Neural cell (in vitro differentiated cells): ENCODE measurements at regions not wholly inside any gene's neighbourhood (a gene's known extent, or its start where the extent isn't known, plus 50 kb on each side); places are given as distances from the start of the nearest gene placed in this dataset.

Experiments
- H2AFZ ChIP-seq: fragments of 200-600, 300-800 bp; sonication (generic), shearing (Covaris generic); 2 replicates; pipeline ENCODE4 v1.6.0; 2014; ENCODE audit warnings: low read depth, mild to moderate bottlenecking, antibody characterized with exemption, low read length, moderate library complexity
- H3F3A ChIP-seq: fragments of 200-600 bp; shearing (Covaris generic); 2 replicates; pipeline ENCODE4 v1.6.1; 2016; ENCODE audit warnings: mild to moderate bottlenecking, moderate library complexity, mixed read lengths, antibody characterized with exemption, low read length; ENCODE audit not compliant: insufficient read depth, poor library complexity, severe bottlenecking
- H3K27ac ChIP-seq: fragments of 200-600, 300-800 bp; sonication (generic), shearing (Covaris generic); 2 replicates; pipeline ENCODE4 v1.5.1; 2014; ENCODE audit warnings: mild to moderate bottlenecking, low read length, moderate library complexity
- H3K27me3 ChIP-seq: fragments of 300-800, 200-600 bp; sonication (generic), shearing (Covaris generic); 2 replicates; pipeline ENCODE4 v1.6.0; 2014; ENCODE audit warnings: mild to moderate bottlenecking, low read depth, low read length, moderate library complexity; ENCODE audit not compliant: insufficient read depth
- H3K36me3 ChIP-seq: fragments of 300-800, 200-600 bp; sonication (generic), shearing (Covaris generic); 2 replicates; pipeline ENCODE4 v1.5.1; 2014; ENCODE audit warnings: mild to moderate bottlenecking, antibody characterized with exemption, low read length, moderate library complexity; ENCODE audit not compliant: insufficient read depth
- H3K4me2 ChIP-seq: fragments of 300-800, 200-600 bp; sonication (generic), shearing (Covaris generic); 2 replicates; pipeline ENCODE4 v1.6.0; 2014; ENCODE audit warnings: mild to moderate bottlenecking, low read length
- H3K4me3 ChIP-seq: fragments of 300-800, 200-600 bp; sonication (generic), shearing (Covaris generic); 2 replicates; pipeline ENCODE4 v1.5.1; 2014; ENCODE audit warnings: mild to moderate bottlenecking, low read length, moderate library complexity
- H3K79me2 ChIP-seq: fragments of 200-600 bp; shearing (Covaris generic); replicated peaks from 2 replicates; pipeline ENCODE4 v1.6.0; 2014; ENCODE audit warnings: mild to moderate bottlenecking, low read length, moderate library complexity; ENCODE audit not compliant: insufficient read depth
- H3K9ac ChIP-seq: fragments of 300-800, 200-600 bp; sonication (generic), shearing (Covaris generic); 2 replicates; pipeline ENCODE4 v1.6.1; 2016; ENCODE audit warnings: mild to moderate bottlenecking, low read length, mixed read lengths
- H3K9me2 ChIP-seq: fragments of 200-600 bp; shearing (Covaris generic); 2 replicates; pipeline ENCODE4 v1.6.1; 2016; ENCODE audit warnings: mild to moderate bottlenecking, low read length, mixed read lengths; ENCODE audit not compliant: insufficient read depth
- H3K9me3 ChIP-seq: fragments of 200-600, 300-800 bp; sonication (generic), shearing (Covaris generic); 2 replicates; pipeline ENCODE4 v1.6.1; 2016; ENCODE audit warnings: mild to moderate bottlenecking, mixed run types, low read length, moderate library complexity, mixed read lengths
- H4K20me1 ChIP-seq: fragments of 200-600 bp; shearing (Covaris generic); 2 replicates; pipeline ENCODE4 v1.6.1; 2016; ENCODE audit warnings: mild to moderate bottlenecking, mixed run types; ENCODE audit not compliant: insufficient read depth
- EP300 ChIP-seq: fragments of 450-650 bp; conservative IDR thresholded peaks from 2 replicates; pipeline ENCODE4 v1.6.1; 2014; ENCODE audit warnings: antibody characterized with exemption, mild to moderate bottlenecking, moderate library complexity; ENCODE audit not compliant: poor library complexity, severe bottlenecking
- EZH2 ChIP-seq: fragments of 200-600, 300-800 bp; shearing (Covaris generic), sonication (generic); IDR thresholded peaks from 2 replicates; pipeline ENCODE4 v1.6.1; 2014; ENCODE audit warnings: antibody characterized with exemption, low read length, borderline replicate concordance, mild to moderate bottlenecking; ENCODE audit not compliant: insufficient read depth, poor library complexity, severe bottlenecking
- MXI1 ChIP-seq: fragments of 450-650 bp; conservative IDR thresholded peaks from 2 replicates; pipeline ENCODE4 v1.6.1; 2014; ENCODE audit warnings: antibody characterized with exemption, mild to moderate bottlenecking; ENCODE audit not compliant: poor library complexity, severe bottlenecking
- POLR2AphosphoS5 ChIP-seq: IDR thresholded peaks from 2 replicates; pipeline ENCODE4 v1.6.1; 2012
- RAD21 ChIP-seq: fragments of 450-650 bp; conservative IDR thresholded peaks from 2 replicates; pipeline ENCODE4 v1.6.1; 2014; ENCODE audit warnings: antibody characterized with exemption, mild to moderate bottlenecking, moderate library complexity
- SMC3 ChIP-seq: fragments of 450-650 bp; conservative IDR thresholded peaks from 2 replicates; pipeline ENCODE4 v1.6.1; 2014; ENCODE audit warnings: antibody characterized with exemption, mild to moderate bottlenecking, moderate library complexity; ENCODE audit not compliant: poor library complexity
- TAF1 ChIP-seq: IDR thresholded peaks from 2 replicates; pipeline ENCODE4 v1.6.1; 2012; ENCODE audit warnings: low read depth
- TF ChIP-seq, protein P1 (sequence below): IDR thresholded peaks from 2 replicates; pipeline ENCODE4 v1.6.1; 2012; ENCODE audit warnings: borderline replicate concordance
- TF ChIP-seq, protein P2 (sequence below): fragments of 450-650 bp; IDR thresholded peaks from 2 replicates; pipeline ENCODE4 v1.5.1; 2014; ENCODE audit warnings: antibody characterized with exemption, mild to moderate bottlenecking, moderate library complexity; ENCODE audit not compliant: poor library complexity, severe bottlenecking

DNA sequence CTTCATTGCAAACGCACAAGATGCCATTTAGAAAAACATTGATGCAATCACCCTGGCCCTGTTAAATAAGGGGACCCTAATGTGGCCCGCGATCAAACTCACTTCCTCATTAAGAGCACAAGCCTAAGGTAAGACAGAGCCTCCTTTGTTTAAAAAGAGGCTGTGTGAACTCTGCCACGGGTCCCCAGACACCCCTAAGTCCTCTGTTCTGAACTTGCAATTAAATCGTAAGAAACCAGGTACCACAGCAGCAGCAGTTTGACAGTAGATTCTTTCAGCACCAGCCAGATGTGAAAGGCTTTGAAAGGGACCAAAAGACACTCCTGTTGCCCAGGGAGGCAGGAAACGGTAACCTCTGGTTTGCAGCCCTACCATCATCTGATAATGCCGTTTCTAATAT, 346.3 kb downstream of the TMEM167A start:
- Histone ChIP-seq H3K27ac (peak overlapping the region; percentile 20), H3K4me2 (no peak overlapping the region), H3K36me3 (no peaks in the 10 kb centered on the region), H3K79me2 (no peaks in the 10 kb centered on the region), H3K9me2 (no peaks in the 10 kb centered on the region), H3F3A (peaks cover 3% of the 10 kb centered on the region), H3K9ac (no peak overlapping the region), H3K4me3 (no peak overlapping the region), H3K9me3 (no peaks in the 10 kb centered on the region), H4K20me1 (no peaks in the 10 kb centered on the region), H2AFZ (no peak overlapping the region), H3K27me3 (no peaks in the 10 kb centered on the region)
- TF ChIP-seq EZH2: no peak
- no peak for TF ChIP-seq RAD21
- TF ChIP-seq POLR2AphosphoS5: no peak
- TF ChIP-seq, protein P1, sequence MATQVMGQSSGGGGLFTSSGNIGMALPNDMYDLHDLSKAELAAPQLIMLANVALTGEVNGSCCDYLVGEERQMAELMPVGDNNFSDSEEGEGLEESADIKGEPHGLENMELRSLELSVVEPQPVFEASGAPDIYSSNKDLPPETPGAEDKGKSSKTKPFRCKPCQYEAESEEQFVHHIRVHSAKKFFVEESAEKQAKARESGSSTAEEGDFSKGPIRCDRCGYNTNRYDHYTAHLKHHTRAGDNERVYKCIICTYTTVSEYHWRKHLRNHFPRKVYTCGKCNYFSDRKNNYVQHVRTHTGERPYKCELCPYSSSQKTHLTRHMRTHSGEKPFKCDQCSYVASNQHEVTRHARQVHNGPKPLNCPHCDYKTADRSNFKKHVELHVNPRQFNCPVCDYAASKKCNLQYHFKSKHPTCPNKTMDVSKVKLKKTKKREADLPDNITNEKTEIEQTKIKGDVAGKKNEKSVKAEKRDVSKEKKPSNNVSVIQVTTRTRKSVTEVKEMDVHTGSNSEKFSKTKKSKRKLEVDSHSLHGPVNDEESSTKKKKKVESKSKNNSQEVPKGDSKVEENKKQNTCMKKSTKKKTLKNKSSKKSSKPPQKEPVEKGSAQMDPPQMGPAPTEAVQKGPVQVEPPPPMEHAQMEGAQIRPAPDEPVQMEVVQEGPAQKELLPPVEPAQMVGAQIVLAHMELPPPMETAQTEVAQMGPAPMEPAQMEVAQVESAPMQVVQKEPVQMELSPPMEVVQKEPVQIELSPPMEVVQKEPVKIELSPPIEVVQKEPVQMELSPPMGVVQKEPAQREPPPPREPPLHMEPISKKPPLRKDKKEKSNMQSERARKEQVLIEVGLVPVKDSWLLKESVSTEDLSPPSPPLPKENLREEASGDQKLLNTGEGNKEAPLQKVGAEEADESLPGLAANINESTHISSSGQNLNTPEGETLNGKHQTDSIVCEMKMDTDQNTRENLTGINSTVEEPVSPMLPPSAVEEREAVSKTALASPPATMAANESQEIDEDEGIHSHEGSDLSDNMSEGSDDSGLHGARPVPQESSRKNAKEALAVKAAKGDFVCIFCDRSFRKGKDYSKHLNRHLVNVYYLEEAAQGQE: no peak
- no peak for TF ChIP-seq EP300
- TF ChIP-seq MXI1: no peak
- TF ChIP-seq SMC3: no peak
- TF ChIP-seq, protein P2, sequence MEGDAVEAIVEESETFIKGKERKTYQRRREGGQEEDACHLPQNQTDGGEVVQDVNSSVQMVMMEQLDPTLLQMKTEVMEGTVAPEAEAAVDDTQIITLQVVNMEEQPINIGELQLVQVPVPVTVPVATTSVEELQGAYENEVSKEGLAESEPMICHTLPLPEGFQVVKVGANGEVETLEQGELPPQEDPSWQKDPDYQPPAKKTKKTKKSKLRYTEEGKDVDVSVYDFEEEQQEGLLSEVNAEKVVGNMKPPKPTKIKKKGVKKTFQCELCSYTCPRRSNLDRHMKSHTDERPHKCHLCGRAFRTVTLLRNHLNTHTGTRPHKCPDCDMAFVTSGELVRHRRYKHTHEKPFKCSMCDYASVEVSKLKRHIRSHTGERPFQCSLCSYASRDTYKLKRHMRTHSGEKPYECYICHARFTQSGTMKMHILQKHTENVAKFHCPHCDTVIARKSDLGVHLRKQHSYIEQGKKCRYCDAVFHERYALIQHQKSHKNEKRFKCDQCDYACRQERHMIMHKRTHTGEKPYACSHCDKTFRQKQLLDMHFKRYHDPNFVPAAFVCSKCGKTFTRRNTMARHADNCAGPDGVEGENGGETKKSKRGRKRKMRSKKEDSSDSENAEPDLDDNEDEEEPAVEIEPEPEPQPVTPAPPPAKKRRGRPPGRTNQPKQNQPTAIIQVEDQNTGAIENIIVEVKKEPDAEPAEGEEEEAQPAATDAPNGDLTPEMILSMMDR: no peak
- TF ChIP-seq TAF1: no peak

DNA sequence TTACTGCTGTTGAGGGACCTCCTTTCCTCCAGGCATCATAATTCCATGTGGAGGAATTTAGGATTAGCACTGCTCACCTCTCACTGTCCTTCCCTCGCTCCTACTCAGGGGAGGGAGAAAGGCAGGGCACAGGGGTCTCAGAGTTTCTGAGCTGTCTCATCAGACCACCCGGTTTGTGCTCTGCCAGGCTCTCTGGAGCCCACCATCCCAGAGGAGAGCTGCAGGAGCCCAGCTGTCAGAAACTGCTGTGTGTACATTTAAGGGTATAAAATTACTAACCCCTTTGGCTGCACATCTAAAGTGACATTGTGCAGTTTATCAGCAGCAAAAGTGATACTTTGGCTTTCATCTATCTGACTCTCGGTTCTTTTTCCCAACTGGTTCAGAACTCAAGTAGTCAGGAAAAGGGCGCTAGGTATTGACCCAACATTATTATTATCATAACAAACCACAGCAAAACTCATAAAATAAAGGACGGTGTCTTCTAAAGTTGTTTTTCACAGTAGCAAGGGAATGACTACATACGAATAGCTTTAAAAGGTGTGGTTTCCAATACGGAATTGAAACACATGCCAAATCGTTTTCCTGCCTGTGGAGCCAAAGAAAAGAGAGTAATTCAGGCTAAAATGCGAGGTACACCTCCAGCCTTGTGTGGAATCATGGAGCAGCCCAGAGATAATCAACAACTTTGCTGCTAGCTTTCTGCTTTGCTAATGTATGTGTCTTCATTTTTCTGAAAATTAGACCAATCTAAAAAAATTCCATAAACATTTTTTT, 348.1 kb downstream of the TMEM167A start:
- Histone ChIP-seq H4K20me1 (no peaks in the 10 kb centered on the region), H3K9me2 (no peaks in the 10 kb centered on the region), H3K79me2 (no peaks in the 10 kb centered on the region), H3K4me2 (no peak overlapping the region), H3K36me3 (no peaks in the 10 kb centered on the region), H3K27me3 (no peaks in the 10 kb centered on the region), H3K4me3 (no peak overlapping the region), H2AFZ (no peak overlapping the region), H3K9ac (no peak overlapping the region), H3K27ac (no peak overlapping the region), H3F3A (peaks cover 3% of the 10 kb centered on the region), H3K9me3 (no peaks in the 10 kb centered on the region)
- TF ChIP-seq, protein P1: no peak
- no peak for TF ChIP-seq EZH2
- TF ChIP-seq MXI1: no peak
- TF ChIP-seq EP300: no peak
- no peak for TF ChIP-seq SMC3
- no peak for TF ChIP-seq POLR2AphosphoS5
- TF ChIP-seq, protein P2: no peak
- TF ChIP-seq RAD21: no peak
- TF ChIP-seq TAF1: no peak
